CD14-positive monocyte (primary cell): ENCODE measurements at regions not wholly inside any gene's neighbourhood (a gene's known extent, or its start where the extent isn't known, plus 50 kb on each side); places are given as distances from the start of the nearest gene placed in this dataset.

Experiments
- DNase-seq, 3 donors: peaks; one replicate each; pipeline ENCODE4 v3.0.0-alpha.2; 2011 to 2022
- H2AFZ ChIP-seq: 2 replicates; pipeline ENCODE4 v1.6.0; 2012; ENCODE audit warnings: mild to moderate bottlenecking, low read depth, low read length, inconsistent platforms; ENCODE audit not compliant: insufficient read depth, poor library complexity, severe bottlenecking
- H3K27ac ChIP-seq, 2 donors: 1 replicate in 1 of 2; 2 replicates in 1 of 2; pipeline ENCODE4 v1.5.1; 2012 to 2013; ENCODE audit warnings: low read length in 2 of 2, control low read depth in 1 of 2, inconsistent platforms in 1 of 2, low read depth in 1 of 2, mild to moderate bottlenecking in 1 of 2
- H3K27me3 ChIP-seq, 2 donors: one replicate each; pipeline versions ENCODE4 v1.6.0 to v1.6.1; 2011 to 2013; ENCODE audit warnings: low read length in 2 of 2; ENCODE audit not compliant: control insufficient read depth in 2 of 2, insufficient read depth in 2 of 2
- H3K36me3 ChIP-seq, 2 donors: replicated peaks in 1 of 2; 1 replicate in 1 of 2; 2 replicates in 1 of 2; pipeline versions ENCODE4 v1.5.1 to v1.6.1; 2012 to 2013; ENCODE audit warnings: low read length in 2 of 2, control low read depth in 1 of 2, inconsistent platforms in 1 of 2, mild to moderate bottlenecking in 1 of 2; ENCODE audit not compliant: insufficient read depth in 2 of 2, control insufficient read depth in 1 of 2
- H3K4me1 ChIP-seq, 2 donors: 1 replicate in 1 of 2; 2 replicates in 1 of 2; pipeline versions ENCODE4 v1.5.1 to v1.6.1; 2012 to 2013; ENCODE audit warnings: low read length in 2 of 2, control low read depth in 1 of 2, inconsistent platforms in 1 of 2, mild to moderate bottlenecking in 1 of 2, moderate library complexity in 1 of 2; ENCODE audit not compliant: insufficient read depth in 2 of 2, control insufficient read depth in 1 of 2
- H3K4me2 ChIP-seq: replicated peaks from 2 replicates; pipeline ENCODE3; 2012; ENCODE audit warnings: low read length, moderate library complexity, mild to moderate bottlenecking; ENCODE audit not compliant: poor library complexity, severe bottlenecking; ENCODE audit errors: extremely low read depth
- H3K4me3 ChIP-seq, 3 experiments: fragments of 200-600 bp in 1 of 3; sonication (generic) in 1 of 3; replicated peaks in 1 of 3; 1 replicate in 2 of 3; 2 replicates in 1 of 3; pipeline ENCODE4 v1.5.1; 2011 to 2013; ENCODE audit warnings: low read length in 3 of 3, mild to moderate bottlenecking in 3 of 3, control low read depth in 2 of 3, low read depth in 2 of 3, inconsistent platforms in 1 of 3, moderate library complexity in 1 of 3
- H3K79me2 ChIP-seq: 2 replicates; pipeline ENCODE4 v1.6.0; 2012; ENCODE audit warnings: mild to moderate bottlenecking, control low read depth, inconsistent platforms, low read length, moderate library complexity; ENCODE audit not compliant: insufficient read depth
- H3K9ac ChIP-seq: 2 replicates; pipeline ENCODE4 v1.6.0; 2017; ENCODE audit warnings: low read length, mild to moderate bottlenecking; ENCODE audit not compliant: insufficient read depth, poor library complexity, severe bottlenecking
- H3K9me3 ChIP-seq, 2 donors: replicated peaks in 1 of 2; 1 replicate in 1 of 2; 2 replicates in 1 of 2; pipeline versions ENCODE4 v1.5.1 to v1.6.1; 2012 to 2013; ENCODE audit warnings: low read length in 2 of 2, control low read depth in 1 of 2; ENCODE audit not compliant: control insufficient read depth in 1 of 2, insufficient read depth in 1 of 2
- H4K20me1 ChIP-seq: 2 replicates; pipeline ENCODE4 v1.6.0; 2012; ENCODE audit warnings: mild to moderate bottlenecking, low read length, control low read depth, moderate library complexity; ENCODE audit not compliant: insufficient read depth
- H3K27ac Mint-ChIP-seq, 7 donors: one replicate each; pipeline ENCODE4 v1.8.0; 2020; ENCODE audit warnings: mild to moderate bottlenecking in 7 of 7, mixed read lengths in 7 of 7, moderate library complexity in 6 of 7, inconsistent platforms in 2 of 7
- H3K27me3 Mint-ChIP-seq, 3 donors: one replicate each; pipeline ENCODE4 v1.8.0; 2021 to 2022; ENCODE audit warnings: low read depth in 3 of 3, mild to moderate bottlenecking in 3 of 3, mixed read lengths in 3 of 3, moderate library complexity in 3 of 3, inconsistent platforms in 1 of 3
- H3K36me3 Mint-ChIP-seq, 2 donors: one replicate each; pipeline ENCODE4 v1.8.0; 2020; ENCODE audit warnings: mixed read lengths in 2 of 2, inconsistent platforms in 1 of 2, mild to moderate bottlenecking in 1 of 2
- H3K4me1 Mint-ChIP-seq: one replicate; pipeline ENCODE4 v1.8.0; 2020; ENCODE audit warnings: mild to moderate bottlenecking, mixed read lengths
- H3K4me3 Mint-ChIP-seq, 2 donors: one replicate each; pipeline ENCODE4 v1.8.0; 2020; ENCODE audit warnings: mild to moderate bottlenecking in 2 of 2, mixed read lengths in 2 of 2, moderate library complexity in 1 of 2
- H3K9me3 Mint-ChIP-seq, 7 donors: one replicate each; pipeline ENCODE4 v1.8.0; 2020 to 2022; ENCODE audit warnings: mixed read lengths in 7 of 7, mild to moderate bottlenecking in 6 of 7, moderate library complexity in 6 of 7, inconsistent platforms in 2 of 7
- CTCF ChIP-seq: fragments of 200-600 bp; IDR thresholded peaks from one replicate; pipeline ENCODE4 v1.8.0; 2022; ENCODE audit warnings: antibody characterized with exemption, mild to moderate bottlenecking
- WGBS: methylation state at CpG from one replicate; pipeline ENCODE4 v1.1.5; 2013; ENCODE audit warnings: missing lambda C conversion rate; ENCODE audit not compliant: insufficient coverage; 5-methylcytosine and 5-hydroxymethylcytosine counted together
- intact Hi-C, 2 donors: fragments of 100-400 bp; cut with micrococcal nuclease; formaldehyde crosslinking; loops; one replicate each; pipeline versions ENCODE4 v1.15.0 to v1.15.1; 2023

GRCh38 chr11:80559942-80560341 lies 1119.1 kb upstream of the TENM4 start:
- no peak overlapping the region for H3K4me3 Mint-ChIP-seq
- peaks cover 0 to 3% (median 0%) of the 10 kb centered on the region in 7 donors for H3K9me3 Mint-ChIP-seq
- Histone ChIP-seq H3K79me2 (no peaks in the 10 kb centered on the region), H2AFZ (no peak overlapping the region), H3K27ac (no peak overlapping the region), H3K9ac (no peak overlapping the region), H3K9me3 (no peaks in the 10 kb centered on the region), H3K4me3 (no peak overlapping the region), H3K4me1 (no peaks in the 10 kb centered on the region), H3K36me3 (no peaks in the 10 kb centered on the region), H3K4me2 (no peak overlapping the region), H4K20me1 (no peaks in the 10 kb centered on the region), H3K27me3 (no peaks in the 10 kb centered on the region)
- intact Hi-C loops, result no loop called here
- WGBS, result no CpG with 5 or more reads among the region's 2 CpGs
- no peaks in the 10 kb centered on the region for H3K27me3 Mint-ChIP-seq
- no peak for DNase-seq
- no peak overlapping the region for H3K27ac Mint-ChIP-seq
- no peaks in the 10 kb centered on the region for H3K36me3 Mint-ChIP-seq
- no peaks in the 10 kb centered on the region for H3K4me1 Mint-ChIP-seq
- no peak for TF ChIP-seq CTCF

GRCh38 chr11:80553565-80553964 lies 1112.7 kb upstream of the TENM4 start:
- TF ChIP-seq CTCF, result no peak
- no peaks in the 10 kb centered on the region for H4K20me1 ChIP-seq
- no peaks in the 10 kb centered on the region for H3K36me3 ChIP-seq
- intact Hi-C loops, result no loop called here
- peaks cover 0 to 3% (median 0%) of the 10 kb centered on the region in 7 donors for H3K9me3 Mint-ChIP-seq
- no peaks in the 10 kb centered on the region for H3K36me3 Mint-ChIP-seq
- no peaks in the 10 kb centered on the region for H3K4me1 Mint-ChIP-seq
- H3K27me3 Mint-ChIP-seq, result no peaks in the 10 kb centered on the region
- no peaks in the 10 kb centered on the region for H3K27me3 ChIP-seq
- H3K4me1 ChIP-seq, result no peaks in the 10 kb centered on the region
- no peaks in the 10 kb centered on the region for H3K9me3 ChIP-seq
- 60% methylated on average over 1 of the region's 2 CpGs for WGBS
- H2AFZ ChIP-seq, result no peak overlapping the region
- H3K79me2 ChIP-seq, result no peaks in the 10 kb centered on the region
- H3K27ac ChIP-seq, result no peak overlapping the region
- H3K4me2 ChIP-seq, result no peak overlapping the region
- no peak overlapping the region for H3K4me3 ChIP-seq
- no peak overlapping the region for H3K9ac ChIP-seq
- no peak overlapping the region for H3K4me3 Mint-ChIP-seq
- DNase-seq, result no peak
- H3K27ac Mint-ChIP-seq, result no peak overlapping the region
